ENCODE measurements at regions not wholly inside any gene's neighbourhood (a gene's known extent, or its start where the extent isn't known, plus 50 kb on each side); places are given as distances from the start of the nearest gene placed in this dataset.
"Not testable (repeated sequence)": the region's sequence is repeated elsewhere in the genome, so short reads cannot be mapped to it uniquely, and the experiment has no call there.

DNA sequence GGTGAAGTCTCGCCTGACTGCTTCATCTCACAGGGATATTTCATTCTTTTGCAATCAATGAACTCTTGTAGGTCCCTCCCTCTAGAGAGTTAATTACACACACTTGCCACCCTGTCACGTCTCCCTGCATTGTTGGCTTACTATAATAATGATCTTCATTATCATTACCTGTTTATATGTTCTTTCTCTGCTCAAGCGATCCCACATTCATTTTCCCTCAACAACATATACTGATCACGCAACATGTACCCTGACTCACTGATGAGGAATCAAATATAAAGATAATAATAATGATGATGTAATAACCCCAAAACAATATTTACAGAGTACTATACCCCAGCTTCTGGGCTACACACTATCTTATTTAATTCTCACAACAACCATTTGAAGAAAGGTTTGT, 88.5 kb downstream of the FEM1C start:
- no peaks in the 10 kb centered on the region for H3K27me3 ChIP-seq (ENCODE audit: control insufficient read depth, insufficient read depth, low read length)
- no peak overlapping the region for H3K27ac ChIP-seq (ENCODE audit: low read depth, low read length)
- H3K4me1 ChIP-seq (ENCODE audit: control insufficient read depth, insufficient read depth, low read length) = no peaks in the 10 kb centered on the region
- H3K36me3 ChIP-seq (ENCODE audit: control insufficient read depth, insufficient read depth, low read length) = no peaks in the 10 kb centered on the region
- H3K9ac ChIP-seq (ENCODE audit: low read length) = no peak overlapping the region
- no peak overlapping the region for H3K4me3 ChIP-seq (ENCODE audit: low read length)

DNA sequence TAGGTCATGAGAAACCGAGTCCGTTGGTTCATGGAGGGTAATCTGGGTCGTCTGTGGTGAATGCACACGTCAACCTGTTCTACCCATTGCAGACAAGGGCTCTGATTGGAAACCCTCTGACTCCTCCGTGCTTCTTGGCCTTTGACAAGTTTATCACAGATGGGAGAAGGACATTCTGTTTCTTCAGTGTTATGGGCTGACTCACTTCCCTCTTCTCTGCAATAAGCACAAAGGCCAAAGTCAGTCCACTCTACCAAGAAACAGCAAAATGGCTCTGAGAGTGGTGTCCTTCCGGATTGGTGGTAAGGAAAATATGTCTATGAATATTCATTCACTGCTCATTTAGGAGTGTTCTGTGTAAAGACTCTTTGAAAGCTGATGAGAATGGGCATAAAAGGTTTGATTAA, 89.3 kb downstream of the FEM1C start:
- Histone ChIP-seq H3K9ac (ENCODE audit: low read length) (no peak overlapping the region), H3K4me1 (ENCODE audit: control insufficient read depth, insufficient read depth, low read length) (no peaks in the 10 kb centered on the region), H3K4me3 (ENCODE audit: low read length) (no peak overlapping the region), H3K27ac (ENCODE audit: low read depth, low read length) (no peak overlapping the region), H3K27me3 (ENCODE audit: control insufficient read depth, insufficient read depth, low read length) (no peaks in the 10 kb centered on the region), H3K36me3 (ENCODE audit: control insufficient read depth, insufficient read depth, low read length) (no peaks in the 10 kb centered on the region)

- H3K4me1 ChIP-seq (ENCODE audit: control insufficient read depth, insufficient read depth, low read length) = no peaks in the 10 kb centered on the region
- H3K4me3 ChIP-seq (ENCODE audit: low read length) = no peak overlapping the region
- H3K27me3 ChIP-seq (ENCODE audit: control insufficient read depth, insufficient read depth, low read length) = no peaks in the 10 kb centered on the region
- no peaks in the 10 kb centered on the region for H3K36me3 ChIP-seq (ENCODE audit: control insufficient read depth, insufficient read depth, low read length)
- no peak overlapping the region for H3K9ac ChIP-seq (ENCODE audit: low read length)
- H3K27ac ChIP-seq (ENCODE audit: low read depth, low read length) = no peak overlapping the region
Measured at GRCh38 chr5:115453391-115454095, 91.0 kb downstream of the FEM1C start.

- Histone ChIP-seq H3K36me3 (ENCODE audit: control insufficient read depth, insufficient read depth, low read length) (no peaks in the 10 kb centered on the region), H3K27me3 (ENCODE audit: control insufficient read depth, insufficient read depth, low read length) (no peaks in the 10 kb centered on the region), H3K27ac (ENCODE audit: low read depth, low read length) (no peak overlapping the region), H3K4me1 (ENCODE audit: control insufficient read depth, insufficient read depth, low read length) (no peaks in the 10 kb centered on the region), H3K9ac (ENCODE audit: low read length) (no peak overlapping the region), H3K4me3 (ENCODE audit: low read length) (no peak overlapping the region)
Measured at GRCh38 chr5:115452536-115453235, 91.9 kb downstream of the FEM1C start.

DNA sequence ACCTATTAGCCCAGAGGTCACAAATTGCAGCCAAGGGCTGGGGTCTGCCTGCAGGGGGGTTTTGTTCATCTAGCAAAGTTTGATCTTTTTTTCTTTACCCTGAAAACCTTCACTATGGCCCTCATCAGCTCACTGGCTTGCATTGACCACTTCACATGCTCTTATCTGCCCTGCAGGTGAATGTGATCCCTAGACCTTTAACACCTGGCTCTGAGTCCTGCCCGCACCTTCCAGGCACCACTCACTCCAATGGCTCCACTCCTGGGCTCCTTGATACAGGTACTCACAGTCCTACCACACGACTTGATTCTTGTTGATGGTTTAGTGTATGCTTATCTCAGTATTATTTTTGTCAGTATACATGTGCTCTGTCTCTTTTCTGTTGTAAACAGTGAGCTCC, 92.5 kb downstream of the FEM1C start:
- H3K4me3 ChIP-seq (ENCODE audit: low read length) = no peak overlapping the region
- no peaks in the 10 kb centered on the region for H3K4me1 ChIP-seq (ENCODE audit: control insufficient read depth, insufficient read depth, low read length)
- no peak overlapping the region for H3K27ac ChIP-seq (ENCODE audit: low read depth, low read length)
- H3K27me3 ChIP-seq (ENCODE audit: control insufficient read depth, insufficient read depth, low read length) = no peaks in the 10 kb centered on the region
- H3K9ac ChIP-seq (ENCODE audit: low read length) = no peak overlapping the region
- H3K36me3 ChIP-seq (ENCODE audit: control insufficient read depth, insufficient read depth, low read length) = no peaks in the 10 kb centered on the region

DNA sequence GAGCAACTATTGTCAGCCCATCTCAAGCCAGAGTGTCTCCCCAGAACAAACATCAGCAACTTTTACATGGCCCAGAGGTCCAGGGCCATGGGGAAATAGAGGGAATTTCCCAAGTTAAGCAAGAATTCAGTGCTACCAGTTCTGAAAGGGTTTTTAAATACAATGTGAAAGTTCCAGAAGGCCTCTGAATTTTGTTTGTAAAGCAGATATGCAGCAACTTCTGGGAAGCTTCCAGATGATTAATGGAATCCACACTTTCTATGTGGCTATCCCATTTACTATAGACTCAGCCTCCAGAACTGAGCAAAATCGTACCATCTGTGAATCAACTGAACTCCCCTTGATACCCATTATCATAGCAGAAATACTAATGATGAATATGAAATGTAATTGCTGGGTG, 93.8 kb downstream of the FEM1C start:
- no peaks in the 10 kb centered on the region for H3K4me1 ChIP-seq (ENCODE audit: control insufficient read depth, insufficient read depth, low read length)
- H3K36me3 ChIP-seq (ENCODE audit: control insufficient read depth, insufficient read depth, low read length) = no peaks in the 10 kb centered on the region
- H3K27ac ChIP-seq (ENCODE audit: low read depth, low read length) = no peak overlapping the region
- no peak overlapping the region for H3K4me3 ChIP-seq (ENCODE audit: low read length)
- H3K27me3 ChIP-seq (ENCODE audit: control insufficient read depth, insufficient read depth, low read length) = no peaks in the 10 kb centered on the region
- no peak overlapping the region for H3K9ac ChIP-seq (ENCODE audit: low read length)

DNA sequence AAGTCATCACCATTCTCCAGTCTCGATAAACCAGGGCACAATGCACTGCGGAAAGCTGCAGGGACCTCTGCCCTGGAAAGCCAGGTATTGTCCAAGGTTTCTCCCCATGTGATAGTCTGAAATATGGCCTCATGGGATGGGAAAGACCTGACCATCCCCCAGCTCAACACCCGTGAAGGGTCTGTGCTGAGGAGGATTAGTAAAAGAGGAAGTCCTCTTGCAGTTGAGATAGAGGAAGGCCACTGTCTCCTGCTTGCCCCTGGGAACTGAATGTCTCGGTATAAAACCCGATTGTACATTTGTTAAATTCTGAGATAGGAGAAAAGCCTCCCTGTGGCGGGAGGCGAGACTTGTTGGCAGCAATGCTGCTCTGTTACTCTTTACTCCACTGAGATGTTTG, 95.9 kb downstream of the FEM1C start:
- not testable (repeated sequence) for H3K36me3 ChIP-seq (ENCODE audit: control insufficient read depth, insufficient read depth, low read length); H3K27ac ChIP-seq (ENCODE audit: low read depth, low read length); H3K9ac ChIP-seq (ENCODE audit: low read length); H3K4me1 ChIP-seq (ENCODE audit: control insufficient read depth, insufficient read depth, low read length); H3K27me3 ChIP-seq (ENCODE audit: control insufficient read depth, insufficient read depth, low read length); H3K4me3 ChIP-seq (ENCODE audit: low read length)

DNA sequence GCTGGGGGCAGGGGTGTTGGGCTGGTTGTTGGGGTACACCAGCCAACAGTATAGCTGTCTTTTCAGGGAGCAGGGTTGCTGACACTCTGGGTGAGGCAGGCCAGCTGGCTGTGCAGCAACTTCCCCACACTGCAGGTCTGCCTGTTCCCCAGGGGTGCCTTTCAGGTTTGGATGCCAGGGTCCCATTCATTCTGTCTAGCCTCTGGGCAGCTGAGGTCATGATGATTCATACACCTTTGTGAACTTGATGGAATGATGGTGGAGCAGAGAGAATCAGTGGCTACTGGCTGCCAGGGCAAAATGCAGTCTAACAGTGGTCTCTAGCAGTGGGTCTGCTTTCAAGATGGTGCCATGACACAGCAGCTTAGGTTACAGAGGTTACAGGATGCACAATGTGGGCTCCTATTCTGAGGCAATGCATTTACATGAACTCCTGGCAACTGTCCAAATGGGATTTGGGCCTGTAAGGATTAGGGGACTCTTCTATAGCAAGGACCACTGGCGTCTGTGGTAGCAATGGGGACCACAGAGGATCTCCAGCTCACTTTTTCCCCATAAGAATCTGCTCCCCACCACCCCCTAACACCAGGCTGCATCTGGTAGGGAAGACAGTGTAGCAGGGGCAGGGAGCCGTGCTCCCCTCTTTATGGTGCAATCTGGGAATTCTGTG, 103.7 kb downstream of the FEM1C start:
- H3K27me3 ChIP-seq (ENCODE audit: control insufficient read depth, insufficient read depth, low read length) = no peaks in the 10 kb centered on the region
- H3K4me1 ChIP-seq (ENCODE audit: control insufficient read depth, insufficient read depth, low read length) = no peaks in the 10 kb centered on the region
- no peaks in the 10 kb centered on the region for H3K36me3 ChIP-seq (ENCODE audit: control insufficient read depth, insufficient read depth, low read length)
- H3K9ac ChIP-seq (ENCODE audit: low read length) = no peak overlapping the region
- no peak overlapping the region for H3K4me3 ChIP-seq (ENCODE audit: low read length)
- H3K27ac ChIP-seq (ENCODE audit: low read depth, low read length) = no peak overlapping the region

DNA sequence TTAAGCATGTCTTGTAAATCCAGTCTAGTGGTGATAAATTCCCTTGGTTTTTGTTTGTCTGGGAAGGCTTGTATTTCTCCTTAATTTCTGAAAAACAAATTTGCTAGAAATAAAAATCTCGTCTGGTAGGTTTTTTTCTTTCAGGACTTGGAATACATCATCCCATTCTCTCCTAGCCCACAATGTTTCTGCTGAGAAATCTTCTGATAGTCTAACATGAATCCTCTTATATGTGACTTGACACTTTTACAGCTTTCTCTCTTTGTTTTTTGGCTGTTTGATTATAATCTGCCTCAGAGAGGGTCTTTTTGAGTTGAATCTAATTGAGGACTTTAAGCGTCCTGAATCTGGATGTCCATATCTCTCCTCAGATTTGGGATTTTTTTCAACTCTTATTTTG, 104.9 kb downstream of the FEM1C start:
- Histone ChIP-seq H3K4me1 (ENCODE audit: control insufficient read depth, insufficient read depth, low read length) (no peaks in the 10 kb centered on the region), H3K36me3 (ENCODE audit: control insufficient read depth, insufficient read depth, low read length) (no peaks in the 10 kb centered on the region), H3K27ac (ENCODE audit: low read depth, low read length) (no peak overlapping the region), H3K4me3 (ENCODE audit: low read length) (no peak overlapping the region), H3K27me3 (ENCODE audit: control insufficient read depth, insufficient read depth, low read length) (no peaks in the 10 kb centered on the region), H3K9ac (ENCODE audit: low read length) (no peak overlapping the region)

DNA sequence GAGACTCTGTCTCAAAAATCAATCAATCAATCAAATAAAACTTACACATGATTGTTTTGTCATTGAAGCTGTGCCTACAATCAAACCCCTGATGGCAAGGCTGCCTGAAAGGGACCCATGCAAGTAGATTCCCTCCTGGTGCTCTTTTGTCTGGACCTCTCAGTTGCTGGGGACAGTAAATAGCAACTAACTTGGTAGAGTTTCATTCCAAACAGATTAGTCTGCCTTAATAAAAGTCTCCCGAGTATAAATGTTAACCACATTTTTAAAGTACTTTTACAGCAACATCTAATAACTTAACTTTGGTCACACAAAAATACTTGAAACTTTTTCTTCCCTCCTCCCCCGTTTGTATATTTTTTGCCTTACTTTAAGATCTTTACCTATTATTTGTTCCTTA, 105.5 kb downstream of the FEM1C start:
- Histone ChIP-seq H3K36me3 (ENCODE audit: control insufficient read depth, insufficient read depth, low read length) (no peaks in the 10 kb centered on the region), H3K4me3 (ENCODE audit: low read length) (no peak overlapping the region), H3K9ac (ENCODE audit: low read length) (no peak overlapping the region), H3K27ac (ENCODE audit: low read depth, low read length) (no peak overlapping the region), H3K27me3 (ENCODE audit: control insufficient read depth, insufficient read depth, low read length) (no peaks in the 10 kb centered on the region), H3K4me1 (ENCODE audit: control insufficient read depth, insufficient read depth, low read length) (no peaks in the 10 kb centered on the region)

- no peak overlapping the region for H3K27ac ChIP-seq (ENCODE audit: low read depth, low read length)
- no peaks in the 10 kb centered on the region for H3K27me3 ChIP-seq (ENCODE audit: control insufficient read depth, insufficient read depth, low read length)
- no peaks in the 10 kb centered on the region for H3K4me1 ChIP-seq (ENCODE audit: control insufficient read depth, insufficient read depth, low read length)
Measured at GRCh38 chr5:115435778-115436712, 108.5 kb downstream of the FEM1C start.

More at GRCh38 chr5:115435778-115436712, 108.5 kb downstream of the FEM1C start:
- Histone ChIP-seq H3K4me3 (ENCODE audit: low read length) (no peak overlapping the region), H3K36me3 (ENCODE audit: control insufficient read depth, insufficient read depth, low read length) (no peaks in the 10 kb centered on the region), H3K9ac (ENCODE audit: low read length) (no peak overlapping the region)
